ENCODE measurements at regions not wholly inside any gene's neighbourhood (a gene's known extent, or its start where the extent isn't known, plus 50 kb on each side); places are given as distances from the start of the nearest gene placed in this dataset.
"Not testable (repeated sequence)": the region's sequence is repeated elsewhere in the genome, so short reads cannot be mapped to it uniquely, and the experiment has no call there.

DNA sequence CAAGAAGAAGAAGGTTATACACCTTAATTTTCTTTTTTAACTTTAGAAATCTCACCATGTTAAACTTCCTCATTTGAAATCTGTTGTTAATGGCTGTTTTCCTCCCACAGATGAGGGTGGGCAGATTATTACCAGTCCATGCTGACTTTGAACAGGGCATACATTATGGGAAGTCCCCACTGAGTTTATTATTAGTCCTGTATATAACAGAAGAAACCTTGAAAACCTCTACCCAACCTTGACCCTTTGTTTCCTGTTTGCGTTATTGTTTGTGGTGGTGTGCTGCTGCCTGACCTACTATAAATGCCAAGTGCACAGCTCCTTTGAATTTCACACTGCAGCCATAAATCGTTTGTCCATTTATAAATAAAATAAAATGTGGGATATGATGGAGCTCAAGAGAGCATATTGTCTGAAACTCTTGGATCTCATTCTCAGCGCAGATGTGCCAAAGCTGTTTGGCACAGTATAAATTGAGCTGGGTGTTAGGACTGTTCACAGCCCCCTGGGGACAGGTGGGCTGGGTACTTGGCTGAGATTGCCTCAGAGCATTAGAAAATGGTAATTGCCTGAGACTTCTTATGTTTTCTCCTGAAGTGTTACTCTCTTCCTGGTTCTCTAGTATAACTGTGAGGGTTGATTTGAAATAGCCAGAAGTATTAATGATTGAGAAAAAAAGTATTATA, 139.6 kb downstream of the SPATA31D1 start:
- FAIRE-seq (no peak), DNase-seq (ENCODE audit: insufficient read length, low spot score) (no peak)

DNA sequence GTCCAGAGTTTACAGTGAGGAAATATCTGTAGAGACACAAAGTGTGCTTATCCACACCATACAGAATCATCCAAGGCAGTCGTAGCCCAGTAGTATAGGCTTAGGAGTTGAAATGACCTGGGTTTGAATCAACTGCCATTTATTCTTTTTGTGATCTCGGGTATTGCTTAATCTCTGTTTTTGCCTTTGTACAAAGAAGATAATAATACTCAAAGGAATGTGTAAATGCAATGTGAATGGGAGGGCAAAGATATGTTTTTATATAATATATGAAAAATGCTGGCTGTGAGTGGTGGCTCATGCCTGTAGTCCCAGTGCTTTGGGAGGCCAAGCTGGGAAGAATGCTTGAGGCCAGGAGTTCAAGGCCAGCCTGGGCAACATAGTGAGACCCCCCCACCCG, 141.1 kb downstream of the SPATA31D1 start:
- no peak for DNase-seq (ENCODE audit: insufficient read length, low spot score)
- no peak for FAIRE-seq
- TF ChIP-seq POLR2A (IDR thresholded peaks at IDR 0.05; ENCODE audit: low read depth, low read length): no peak

More for the DNA sequence above, 139.6 kb downstream of the SPATA31D1 start:
- no peak for TF ChIP-seq POLR2A (IDR thresholded peaks at IDR 0.05; ENCODE audit: low read depth, low read length)

DNA sequence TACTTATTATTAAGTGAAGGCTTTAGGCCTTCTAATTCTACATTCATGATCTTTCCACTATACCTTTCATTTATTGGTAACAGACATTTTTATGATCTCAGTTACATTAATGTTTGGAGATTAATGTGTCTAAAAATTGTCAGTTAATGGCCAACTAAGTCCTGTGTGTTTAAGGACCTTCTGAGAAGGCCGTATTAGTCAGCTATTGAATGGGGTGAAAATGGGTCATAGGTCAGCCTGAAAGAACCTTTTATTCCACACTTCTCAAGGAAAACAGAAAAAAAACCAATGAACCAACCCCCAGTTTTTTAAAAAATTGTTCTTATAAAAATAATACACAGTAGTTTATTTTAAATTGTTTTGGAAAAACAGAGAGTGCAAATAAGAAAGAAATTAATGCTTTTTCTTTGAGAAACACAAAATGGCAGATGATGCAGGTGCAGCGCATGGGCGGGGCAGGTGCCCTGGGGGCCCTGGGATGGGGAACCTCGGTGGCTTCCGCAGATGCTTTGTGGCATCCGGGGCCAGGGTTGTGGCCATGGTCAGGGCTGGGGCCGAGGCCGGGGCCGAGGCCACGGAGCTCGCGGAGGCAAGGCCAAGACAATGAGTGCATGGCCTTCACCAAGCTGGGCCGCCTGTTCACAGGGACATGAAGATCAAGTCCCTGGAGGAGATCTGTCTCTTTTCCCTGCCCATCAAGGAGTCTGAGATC, 141.9 kb downstream of the SPATA31D1 start:
- DNase-seq (ENCODE audit: insufficient read length, low spot score) (no peak), FAIRE-seq (no peak)

DNA sequence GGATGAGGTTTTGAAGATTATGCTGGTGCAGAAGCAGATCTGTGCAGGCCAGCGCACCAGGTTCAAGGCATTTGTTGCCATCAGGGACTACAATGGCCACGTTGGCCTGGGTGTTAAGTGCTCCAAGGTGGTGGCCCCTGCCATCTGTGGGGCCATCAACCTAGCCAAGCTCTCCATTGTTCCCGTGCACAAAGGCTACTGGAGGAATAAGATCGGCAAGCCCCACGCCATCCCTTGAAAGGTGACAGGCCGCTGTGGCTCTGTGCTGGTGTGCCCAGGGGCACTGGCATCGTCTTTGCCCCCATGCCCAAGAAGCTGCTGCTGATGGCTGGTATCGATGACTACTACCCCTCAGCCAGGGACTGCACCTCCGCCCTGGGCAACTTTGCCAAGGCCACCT, 142.5 kb downstream of the SPATA31D1 start:
- DNase-seq (ENCODE audit: insufficient read length, low spot score): no peak
- TF ChIP-seq POLR2A (IDR thresholded peaks at IDR 0.05; ENCODE audit: low read depth, low read length): no peak
- no peak for FAIRE-seq

More for the DNA sequence above, 141.9 kb downstream of the SPATA31D1 start:
- TF ChIP-seq POLR2A (IDR thresholded peaks at IDR 0.05; ENCODE audit: low read depth, low read length): no peak

DNA sequence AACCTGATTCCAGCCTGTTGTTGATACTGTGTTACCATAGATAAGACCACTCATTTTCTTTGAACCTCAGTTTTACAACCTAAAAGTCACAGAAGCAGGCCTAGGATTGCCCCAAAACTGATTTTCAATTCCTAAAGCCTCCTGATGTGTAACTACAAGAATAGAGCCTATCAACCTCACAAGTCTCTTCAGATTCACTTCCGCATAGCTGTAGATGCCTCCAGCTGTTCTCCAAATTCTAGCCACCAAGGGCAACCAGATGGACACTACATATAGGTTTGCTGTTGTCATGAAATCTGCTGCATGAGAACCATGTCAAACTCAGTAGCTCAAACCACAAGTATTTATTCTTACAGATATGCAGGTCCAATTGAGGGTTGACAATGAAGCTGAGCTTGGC, 143.5 kb downstream of the SPATA31D1 start:
- TF ChIP-seq POLR2A (IDR thresholded peaks at IDR 0.05; ENCODE audit: low read depth, low read length): no peak
- FAIRE-seq (no peak), DNase-seq (ENCODE audit: insufficient read length, low spot score) (no peak)

DNA sequence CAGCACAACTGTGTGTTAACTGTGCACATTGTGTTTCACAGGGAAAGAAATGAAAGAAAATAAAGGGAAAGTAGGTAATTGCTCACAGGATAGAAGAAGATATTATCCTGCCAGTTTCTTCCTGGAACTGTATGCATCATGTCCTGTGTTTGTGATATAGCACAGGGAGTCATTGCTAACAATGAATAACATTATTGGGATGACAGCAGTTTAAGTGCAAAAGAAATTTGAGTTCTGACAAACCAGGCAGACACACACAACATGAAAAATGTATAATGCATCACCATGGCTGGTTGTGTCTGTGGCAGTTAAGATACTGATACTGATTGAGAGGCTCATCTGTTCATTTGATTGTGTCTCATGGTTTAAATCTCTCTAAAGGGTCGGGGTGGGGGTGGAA, 145.4 kb downstream of the SPATA31D1 start:
- no peak for FAIRE-seq
- no peak for TF ChIP-seq POLR2A (IDR thresholded peaks at IDR 0.05; ENCODE audit: low read depth, low read length)
- no peak for DNase-seq (ENCODE audit: insufficient read length, low spot score)

DNA sequence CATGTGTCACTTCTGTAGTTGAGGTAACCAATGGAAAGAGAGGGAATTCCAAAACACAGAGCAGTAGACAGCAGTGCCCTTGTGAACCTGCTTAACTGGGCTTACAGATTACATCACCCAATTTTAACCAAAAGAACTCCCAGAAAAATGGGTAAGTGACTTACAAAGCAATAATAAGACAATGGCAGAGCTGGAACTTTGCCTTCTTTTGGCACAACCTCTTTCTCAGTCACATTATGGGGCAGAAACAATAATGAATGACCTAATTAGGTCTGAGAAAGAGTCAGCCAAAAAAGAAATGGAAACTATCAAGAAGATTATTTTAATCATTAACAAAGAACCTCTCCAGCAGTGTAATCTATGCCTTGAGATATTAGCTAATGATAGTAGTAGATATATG, 146.5 kb downstream of the SPATA31D1 start:
- no peak for DNase-seq (ENCODE audit: insufficient read length, low spot score)
- FAIRE-seq: peak; percentile 36
- no peak for TF ChIP-seq POLR2A (IDR thresholded peaks at IDR 0.05; ENCODE audit: low read depth, low read length)

DNA sequence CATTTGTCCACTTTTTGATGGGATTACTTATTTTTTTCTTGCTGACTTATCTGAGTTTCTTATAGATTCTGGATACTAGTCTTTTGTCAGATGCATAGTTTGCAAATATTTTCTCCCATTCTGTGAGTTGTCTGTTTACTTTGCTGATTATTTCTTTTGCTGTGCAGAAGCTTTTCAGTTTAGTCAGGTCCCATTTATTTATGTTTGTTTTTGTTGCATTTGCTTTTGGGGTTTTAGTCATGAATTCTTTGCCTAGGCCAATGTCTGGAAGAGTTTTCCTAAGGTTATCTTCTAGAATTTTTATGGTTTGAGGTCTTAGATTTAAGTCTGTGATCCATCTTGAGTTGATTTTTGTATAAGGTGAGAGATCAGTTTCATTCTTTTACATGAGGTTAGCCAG, 149.5 kb downstream of the SPATA31D1 start:
- FAIRE-seq; DNase-seq (ENCODE audit: insufficient read length, low spot score): not testable (repeated sequence)

DNA sequence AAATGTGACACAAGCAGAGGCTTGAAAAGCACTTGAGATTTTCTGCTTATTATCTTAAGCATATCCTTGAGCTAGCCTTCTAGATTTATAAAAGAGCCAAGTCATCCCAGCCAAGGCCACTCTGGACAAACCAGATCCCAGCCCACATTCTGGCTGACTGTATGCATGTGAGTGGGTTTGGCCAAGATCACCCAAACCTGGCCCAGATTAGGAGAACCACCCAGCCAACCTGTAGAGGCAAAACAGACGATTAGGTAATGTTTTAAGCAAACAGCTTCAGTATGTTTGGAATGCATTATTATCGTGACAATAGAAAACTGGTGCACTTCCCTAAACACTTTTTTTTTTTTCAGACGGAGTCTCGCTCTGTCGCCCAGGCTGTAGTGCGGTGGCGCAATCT, 151.9 kb downstream of the SPATA31D1 start:
- FAIRE-seq (no peak), DNase-seq (ENCODE audit: insufficient read length, low spot score) (no peak)
- TF ChIP-seq POLR2A (IDR thresholded peaks at IDR 0.05; ENCODE audit: low read depth, low read length): no peak

DNA sequence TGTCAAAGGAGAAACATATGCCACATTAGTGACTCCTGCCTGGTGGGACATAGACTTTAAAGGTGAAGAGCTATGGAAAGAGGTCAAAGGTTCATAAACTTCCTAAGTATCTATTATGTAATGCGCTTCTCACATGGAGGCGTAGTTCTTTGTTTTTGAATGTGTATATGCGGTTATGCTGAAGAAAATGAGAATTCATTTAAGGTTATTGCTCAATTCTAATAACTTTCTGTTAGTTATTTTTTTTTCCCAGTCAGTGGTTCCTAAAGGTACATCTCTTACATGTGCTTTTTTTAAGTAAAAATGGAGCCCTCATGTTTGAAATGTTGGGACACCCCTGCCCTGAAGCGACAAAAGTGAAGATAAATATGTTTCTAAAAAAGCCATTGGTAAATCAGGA, 156.2 kb downstream of the SPATA31D1 start:
- no peak for TF ChIP-seq POLR2A (IDR thresholded peaks at IDR 0.05; ENCODE audit: low read depth, low read length)
- no peak for DNase-seq (ENCODE audit: insufficient read length, low spot score)
- no peak for FAIRE-seq

DNA sequence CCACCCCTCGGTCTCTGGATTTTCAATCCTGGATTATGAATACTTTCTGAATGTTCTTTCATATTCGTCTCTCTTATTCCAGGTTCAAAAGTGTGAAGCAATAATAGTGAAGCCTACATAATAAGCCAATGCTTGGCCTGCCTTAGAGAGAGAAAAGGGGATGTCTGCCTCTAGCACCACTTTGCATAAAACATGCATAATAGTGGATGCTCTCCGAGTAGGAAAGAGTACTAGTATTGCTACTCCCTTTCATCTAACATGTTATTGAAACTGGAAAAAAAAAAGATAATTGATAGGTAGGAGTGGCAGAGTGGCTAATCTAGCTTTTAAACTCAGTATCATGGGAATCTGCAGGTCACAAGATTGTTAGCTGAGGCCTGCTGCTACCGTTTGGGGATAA, 158.1 kb downstream of the SPATA31D1 start:
- FAIRE-seq (no peak), DNase-seq (ENCODE audit: insufficient read length, low spot score) (no peak)
- TF ChIP-seq POLR2A (IDR thresholded peaks at IDR 0.05; ENCODE audit: low read depth, low read length): no peak

DNA sequence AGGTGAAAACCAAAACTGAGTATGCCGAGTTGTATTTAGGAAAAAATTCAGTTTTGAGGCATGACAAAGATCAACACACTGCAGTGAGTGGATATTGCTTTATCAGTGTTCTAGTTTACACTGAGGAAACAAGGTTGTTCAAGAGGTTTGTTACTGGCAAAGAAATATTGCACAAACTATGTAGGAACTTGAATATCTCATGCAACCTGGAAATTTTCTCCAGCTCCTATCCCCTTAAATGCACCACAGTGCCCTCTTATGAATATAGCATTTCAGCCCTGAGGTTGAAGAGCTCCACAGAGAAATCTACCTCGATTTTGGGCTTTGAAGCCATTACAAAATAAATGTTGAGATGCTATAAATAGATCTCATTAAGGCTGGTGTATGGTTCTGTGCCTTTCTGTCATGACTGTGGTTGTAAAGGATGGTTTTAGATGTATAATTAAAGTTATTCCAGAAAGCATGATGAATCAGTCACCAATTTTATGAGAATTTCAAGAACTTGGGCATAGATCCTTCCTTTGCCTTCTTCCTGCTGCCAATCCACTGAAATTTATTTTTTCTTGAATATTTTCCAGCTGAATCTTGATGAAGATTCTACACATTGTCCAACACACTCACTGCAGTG, 159.3 kb downstream of the SPATA31D1 start:
- peak; percentile 45 for FAIRE-seq
- DNase-seq (ENCODE audit: insufficient read length, low spot score): no peak
- TF ChIP-seq POLR2A (IDR thresholded peaks at IDR 0.05; ENCODE audit: low read depth, low read length): no peak

DNA sequence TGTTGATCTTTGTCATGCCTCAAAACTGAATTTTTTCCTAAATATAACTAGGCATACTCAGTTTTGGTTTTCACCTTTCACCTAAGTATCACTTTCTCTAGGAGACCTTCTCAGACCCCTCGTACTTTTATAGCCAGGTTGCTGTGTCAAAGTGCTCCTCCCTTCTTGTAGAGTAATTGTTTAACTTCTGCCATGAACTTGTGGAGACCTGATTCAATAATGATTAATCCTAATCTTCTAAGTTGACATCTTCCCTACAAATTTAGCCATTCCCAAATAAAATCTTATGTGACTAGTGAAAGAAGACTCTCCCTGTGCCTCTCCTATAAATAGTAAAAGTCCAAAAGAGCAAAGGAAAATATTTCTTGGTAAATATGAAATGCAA, 159.8 kb downstream of the SPATA31D1 start:
- DNase-seq (ENCODE audit: insufficient read length, low spot score): no peak
- TF ChIP-seq POLR2A (IDR thresholded peaks at IDR 0.05; ENCODE audit: low read depth, low read length): no peak
- FAIRE-seq: no peak

DNA sequence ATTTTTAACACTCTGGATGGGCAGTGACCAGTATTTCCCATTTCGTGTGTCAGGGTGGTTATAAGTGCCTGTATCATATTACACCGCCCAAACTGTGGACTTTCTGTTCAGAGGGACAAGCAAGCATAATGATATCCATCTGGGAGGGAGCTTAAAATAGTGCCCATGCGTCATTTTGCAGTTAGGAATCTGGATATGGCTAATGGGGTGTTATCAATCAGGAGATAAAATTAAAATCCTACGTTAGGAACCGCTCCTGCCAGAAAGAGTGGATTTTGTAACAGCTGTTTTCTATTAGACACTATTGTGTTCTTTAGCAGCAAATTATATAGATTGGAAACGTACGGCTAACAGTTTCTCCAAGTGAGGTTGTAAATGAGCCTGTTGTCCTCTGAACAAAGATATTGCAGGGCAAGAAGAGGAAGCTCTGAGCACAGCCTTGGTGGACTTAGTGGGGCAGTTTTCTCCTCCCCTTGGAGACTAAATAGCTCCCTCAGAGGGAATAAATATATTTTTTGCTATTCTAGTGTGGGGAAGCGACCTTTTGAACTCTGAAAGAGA, 160.4 kb downstream of the SPATA31D1 start:
- no peak for TF ChIP-seq POLR2A (IDR thresholded peaks at IDR 0.05; ENCODE audit: low read depth, low read length)
- DNase-seq (ENCODE audit: insufficient read length, low spot score): no peak
- no peak for FAIRE-seq

Data from H54 (cell line).